GM21447 (cell line): ENCODE measurements at regions not wholly inside any gene's neighbourhood (a gene's known extent, or its start where the extent isn't known, plus 50 kb on each side); places are given as distances from the start of the nearest gene placed in this dataset.

Experiments
- ATAC-seq: cut with Tn5 transposase; IDR thresholded peaks from one replicate; pipeline ENCODE4 v1.9.1; 2021; ENCODE audit not compliant: unreplicated experiment

DNA sequence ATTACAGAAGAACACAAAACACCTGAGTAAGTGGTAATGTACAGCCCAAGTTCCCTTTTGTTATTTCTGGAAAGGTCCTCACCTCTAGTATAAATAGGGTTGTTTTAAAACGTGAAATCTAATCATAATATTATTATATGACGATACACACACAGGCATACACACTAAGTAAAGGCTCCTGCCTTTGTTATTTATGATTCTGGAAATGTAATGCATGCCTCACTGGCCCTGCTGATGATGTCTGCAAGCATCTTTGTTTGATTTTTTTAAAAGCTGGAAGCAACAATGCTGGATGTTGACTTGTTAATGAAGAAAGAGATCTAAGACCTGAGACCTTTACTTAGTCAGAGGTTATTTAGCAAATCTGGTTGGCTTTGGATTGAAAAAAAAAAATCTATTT lies 307.4 kb upstream of the SORCS1 start:
- no peak for ATAC-seq

- ATAC-seq: no peak
These were observed 289.1 kb upstream of the SORCS1 start for GRCh38 chr10:107453561-107453960.

DNA sequence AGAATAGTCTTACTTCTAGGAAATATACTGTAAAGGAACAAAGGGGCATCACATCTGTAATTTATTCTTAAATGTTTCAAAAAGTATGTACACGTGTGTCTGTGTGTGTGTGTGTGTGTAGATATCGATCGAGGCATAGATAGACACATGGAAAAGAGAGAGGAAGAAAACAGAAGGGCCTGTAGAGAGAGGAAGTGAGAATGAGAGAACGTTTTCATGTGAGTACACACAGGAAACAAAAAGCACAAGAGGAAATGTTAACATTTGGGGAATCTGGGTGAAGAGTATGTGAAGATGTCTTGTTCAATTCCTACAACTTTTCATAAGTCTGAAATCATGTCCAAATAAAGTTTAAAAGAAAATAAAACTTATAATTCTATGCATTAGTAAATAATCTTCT lies 286.5 kb upstream of the SORCS1 start:
- no peak for ATAC-seq

DNA sequence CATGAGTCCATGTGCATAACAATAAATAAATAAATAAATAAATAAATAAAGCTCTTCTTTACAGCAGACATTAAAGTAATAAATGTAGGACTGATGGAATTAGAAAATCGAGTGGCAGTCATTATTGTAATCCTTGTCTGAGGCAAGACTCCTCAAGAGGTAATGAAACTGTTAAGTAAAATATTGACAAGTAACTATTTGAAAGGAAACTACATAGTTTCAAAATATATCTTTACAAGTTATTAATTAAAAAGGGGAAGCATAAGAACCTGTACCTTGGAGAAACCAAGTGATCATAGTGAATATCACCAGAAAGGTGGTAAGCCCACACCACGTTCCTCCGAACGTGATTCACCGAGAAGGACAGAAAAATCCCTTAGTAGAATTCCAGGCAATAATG lies 285.6 kb upstream of the SORCS1 start:
- no peak for ATAC-seq

- ATAC-seq: no peak
These were observed 279.9 kb upstream of the SORCS1 start for GRCh38 chr10:107444443-107444842.

DNA sequence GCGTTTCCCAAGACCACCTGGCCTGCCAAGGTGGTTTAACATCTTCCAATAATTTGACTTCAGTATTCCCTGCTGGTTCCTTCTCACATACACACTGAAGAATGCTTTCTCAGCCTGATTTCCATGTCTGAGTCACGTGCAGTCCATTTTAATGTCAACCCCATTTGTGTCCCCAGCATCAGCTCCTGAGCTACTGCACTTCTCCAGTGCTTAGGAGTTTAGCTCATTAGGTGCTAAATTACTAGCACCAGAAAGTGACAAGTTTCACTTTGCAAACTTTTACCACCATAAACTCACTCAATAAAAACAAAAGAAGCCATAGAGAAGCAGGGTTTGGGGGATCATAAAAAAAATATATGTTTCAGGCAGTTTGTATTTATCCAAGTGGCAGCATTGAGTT lies 279.3 kb upstream of the SORCS1 start:
- ATAC-seq: no peak

DNA sequence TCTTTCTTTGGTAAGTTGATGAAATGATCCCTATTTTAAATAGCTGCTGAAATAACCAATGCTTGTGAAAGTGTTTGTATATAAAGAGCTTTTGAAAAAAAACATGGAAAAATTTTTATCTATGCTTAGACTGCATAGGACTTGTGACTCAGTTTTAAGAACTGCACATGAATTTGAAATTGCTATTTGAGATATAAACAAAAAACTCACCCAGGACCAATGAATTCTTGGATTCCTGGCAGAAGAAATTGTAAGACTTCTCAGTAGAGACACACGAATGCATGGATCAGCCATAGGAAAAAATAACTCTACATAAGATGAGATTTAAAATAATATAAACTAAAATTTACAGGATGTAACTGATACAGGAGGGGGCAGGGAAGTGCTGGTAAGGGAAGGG lies 278.8 kb upstream of the SORCS1 start:
- no peak for ATAC-seq

GRCh38 chr10:107442035-107442505 lies 277.6 kb upstream of the SORCS1 start:
- peak; percentile 93 for ATAC-seq

DNA sequence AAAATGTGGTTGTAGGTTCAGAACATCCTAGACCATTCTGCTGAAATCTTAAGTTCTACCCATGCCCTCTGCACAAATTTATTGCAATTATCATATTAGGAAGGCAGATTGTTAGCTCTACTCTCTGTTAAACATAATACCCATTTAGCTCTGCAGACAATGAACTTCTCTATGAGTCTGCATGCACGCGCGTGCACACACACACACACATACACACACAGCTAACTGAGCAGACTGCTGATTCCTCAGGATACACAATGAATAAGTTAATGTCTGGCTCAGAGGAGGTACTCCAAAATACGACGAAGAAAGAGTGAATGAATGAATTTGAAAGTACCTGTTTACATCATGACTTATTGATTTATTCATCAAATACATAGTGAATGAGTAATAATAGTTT lies 276.2 kb upstream of the SORCS1 start:
- no peak for ATAC-seq

GRCh38 chr10:107437921-107438320 lies 273.4 kb upstream of the SORCS1 start:
- no peak for ATAC-seq

- ATAC-seq: no peak
These were observed 272.1 kb upstream of the SORCS1 start for GRCh38 chr10:107436568-107436967.

- no peak for ATAC-seq
These were observed 270.3 kb upstream of the SORCS1 start for GRCh38 chr10:107434854-107435253.

DNA sequence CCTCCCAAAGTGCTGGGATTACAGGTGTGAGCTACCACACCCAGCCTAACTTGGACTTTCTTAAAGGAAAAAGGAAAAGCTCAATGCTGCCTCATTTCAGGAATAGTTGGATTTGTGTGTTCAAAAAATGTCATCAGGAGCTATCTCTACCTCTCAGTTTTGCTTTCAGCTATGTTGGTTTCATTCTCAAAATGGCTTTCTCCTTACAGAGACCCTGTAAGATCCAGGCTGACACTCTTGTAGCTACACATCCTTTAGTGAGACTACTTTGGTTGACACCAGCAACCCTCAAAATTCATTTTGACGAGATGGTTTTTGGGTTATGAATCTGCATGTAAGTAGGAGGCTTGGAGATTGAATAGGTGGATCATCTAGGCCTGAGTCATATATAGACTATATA lies 269.7 kb upstream of the SORCS1 start:
- ATAC-seq: no peak

DNA sequence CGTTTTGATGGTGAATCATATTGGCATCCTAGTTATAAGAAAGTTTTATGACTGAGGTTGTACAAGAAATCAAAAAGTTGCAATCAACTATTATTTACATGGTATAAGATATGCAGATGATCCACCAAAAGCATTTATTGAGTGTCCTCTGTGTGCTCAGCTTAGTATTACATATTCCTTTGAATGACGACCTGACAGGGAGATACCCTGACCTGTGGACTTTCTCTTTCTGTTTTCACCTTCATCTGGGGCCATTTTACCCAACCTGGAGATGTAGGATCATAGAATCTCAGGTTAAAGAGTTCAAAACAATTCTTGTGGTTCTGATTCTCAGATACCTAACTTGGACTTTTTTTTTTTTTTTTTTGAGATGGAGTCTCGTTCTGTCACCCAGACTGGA lies 269.1 kb upstream of the SORCS1 start:
- no peak for ATAC-seq

GRCh38 chr10:107430446-107430845 lies 265.9 kb upstream of the SORCS1 start:
- no peak for ATAC-seq

DNA sequence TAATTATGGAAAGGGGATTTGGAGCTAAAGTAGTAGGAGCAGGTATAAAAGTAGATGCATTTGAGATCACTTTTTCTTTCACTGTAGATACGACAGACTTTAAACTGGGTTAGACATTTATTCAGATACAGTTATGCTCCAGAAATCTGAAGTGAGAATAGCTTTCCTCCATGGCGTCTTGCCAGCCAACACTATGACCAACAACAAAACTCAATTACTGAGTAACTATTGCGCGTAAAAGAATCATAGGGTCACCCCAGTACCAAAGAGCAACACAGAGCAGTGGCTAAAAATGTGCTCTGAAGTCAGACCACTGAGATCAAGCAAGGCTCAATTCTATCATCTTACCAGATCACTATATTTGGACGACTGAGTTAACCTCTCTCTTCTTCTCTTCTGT lies 262.5 kb upstream of the SORCS1 start:
- ATAC-seq: no peak

DNA sequence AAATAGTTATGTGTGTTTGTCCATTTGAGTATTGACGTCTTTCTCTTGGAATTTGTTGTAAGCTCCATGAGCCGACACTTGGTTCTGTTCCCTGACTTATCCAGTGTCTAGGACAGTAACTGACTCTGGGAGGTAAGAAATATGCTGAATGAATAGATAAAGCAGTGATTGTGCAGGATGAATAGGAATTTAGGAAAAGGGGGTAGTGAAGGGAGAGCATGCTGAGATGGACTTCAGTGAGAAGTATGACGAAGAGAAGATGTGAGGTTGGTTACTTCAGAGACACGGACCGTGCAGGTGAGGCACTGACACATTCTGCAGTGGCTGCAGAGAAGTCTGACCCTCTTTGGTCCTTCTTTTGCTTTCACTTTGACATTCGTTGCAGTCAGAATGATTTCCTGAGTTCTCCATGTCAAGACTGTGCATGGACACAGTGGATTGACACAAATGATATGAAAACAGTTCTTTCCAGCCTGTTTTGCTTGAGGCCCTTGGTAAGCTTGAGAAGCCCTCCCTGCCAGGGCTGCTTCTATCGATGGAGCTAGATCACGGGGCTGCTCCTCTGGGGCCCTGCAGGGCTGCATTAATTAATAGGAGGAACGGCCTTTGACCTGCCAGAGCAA lies 261.5 kb upstream of the SORCS1 start:
- no peak for ATAC-seq

DNA sequence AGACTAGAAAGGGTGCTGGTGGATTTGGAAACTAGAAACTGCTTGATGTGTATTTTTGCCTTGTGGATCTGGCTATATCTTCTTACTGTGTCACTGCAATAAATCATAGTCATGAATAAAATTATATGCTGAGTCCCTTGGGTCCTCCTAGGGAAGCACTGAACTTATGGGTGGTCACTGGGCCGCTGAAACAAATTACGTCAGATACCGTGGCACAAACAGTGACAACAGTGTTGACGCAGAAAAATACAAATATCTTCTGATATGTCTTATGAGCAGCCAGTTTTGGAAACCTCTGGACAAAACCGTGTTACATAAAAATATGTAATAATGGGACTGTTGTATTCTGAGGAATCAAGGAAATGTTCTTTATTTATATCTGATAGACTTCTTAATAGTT lies 260.1 kb upstream of the SORCS1 start:
- no peak for ATAC-seq

- no peak for ATAC-seq
These were observed 259.4 kb upstream of the SORCS1 start for GRCh38 chr10:107423903-107424302.

DNA sequence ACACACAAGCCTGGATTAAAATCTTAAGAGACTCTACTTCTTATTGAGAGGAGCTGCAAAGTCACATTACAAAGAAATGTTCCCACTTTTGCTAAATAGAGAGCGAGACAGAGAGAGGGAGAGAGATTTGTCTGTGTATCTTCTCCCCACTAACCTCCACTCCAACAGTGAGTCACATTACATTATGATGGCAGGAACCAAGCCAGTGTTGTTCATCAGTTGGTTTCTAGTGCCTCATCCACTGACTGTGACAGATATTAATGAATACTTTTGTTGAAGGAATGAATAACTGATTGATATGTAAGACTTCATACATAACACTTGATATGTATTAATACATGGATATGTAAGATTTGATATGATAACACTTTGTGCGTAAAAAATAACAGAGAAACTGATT lies 258.2 kb upstream of the SORCS1 start:
- no peak for ATAC-seq

DNA sequence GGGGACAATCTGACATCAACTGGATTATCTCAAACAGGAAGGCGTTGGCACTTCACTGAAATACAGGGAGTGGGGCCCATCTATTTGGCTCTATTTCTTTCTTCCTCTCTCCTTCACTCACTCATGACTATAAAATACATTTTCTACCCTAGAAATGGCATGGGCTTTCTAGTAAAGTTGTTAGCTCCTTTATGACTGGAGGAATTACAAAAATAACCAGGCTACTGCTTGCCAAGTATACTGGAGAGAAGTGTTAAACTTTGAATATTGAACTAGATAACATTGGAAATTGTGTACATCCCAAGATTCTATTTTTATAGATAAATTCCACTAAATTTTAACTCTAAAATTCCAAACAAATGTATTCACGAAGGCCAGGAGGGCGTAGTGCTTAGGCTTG lies 255.7 kb upstream of the SORCS1 start:
- no peak for ATAC-seq

GRCh38 chr10:107418085-107418806 lies 253.7 kb upstream of the SORCS1 start:
- no peak for ATAC-seq

- ATAC-seq: no peak
These were observed 252.9 kb upstream of the SORCS1 start for GRCh38 chr10:107417446-107417845.
